ENCODE measurements at regions not wholly inside any gene's neighbourhood (a gene's known extent, or its start where the extent isn't known, plus 50 kb on each side); places are given as distances from the start of the nearest gene placed in this dataset.
"Not testable (repeated sequence)": the region's sequence is repeated elsewhere in the genome, so short reads cannot be mapped to it uniquely, and the experiment has no call there.

DNA sequence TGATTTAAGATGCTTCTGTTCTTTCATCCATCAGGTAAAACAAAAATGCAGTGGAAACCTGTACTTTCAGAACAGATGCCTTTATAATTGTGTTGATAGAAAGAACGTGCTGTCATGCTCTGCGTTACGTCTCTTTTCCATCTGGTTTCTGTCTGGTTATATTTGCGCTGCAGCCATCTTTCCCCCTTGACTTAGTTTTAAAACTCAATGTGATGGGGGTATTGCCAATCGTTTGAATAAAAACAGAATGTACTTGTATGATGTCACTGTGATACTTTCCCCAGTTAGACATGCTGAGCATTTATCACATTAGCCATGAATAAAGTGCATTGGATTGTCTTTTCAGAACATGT, 508.6 kb downstream of the ADCYAP1 start:
- DNase-seq (ENCODE audit: low spot score) = no peak

DNA sequence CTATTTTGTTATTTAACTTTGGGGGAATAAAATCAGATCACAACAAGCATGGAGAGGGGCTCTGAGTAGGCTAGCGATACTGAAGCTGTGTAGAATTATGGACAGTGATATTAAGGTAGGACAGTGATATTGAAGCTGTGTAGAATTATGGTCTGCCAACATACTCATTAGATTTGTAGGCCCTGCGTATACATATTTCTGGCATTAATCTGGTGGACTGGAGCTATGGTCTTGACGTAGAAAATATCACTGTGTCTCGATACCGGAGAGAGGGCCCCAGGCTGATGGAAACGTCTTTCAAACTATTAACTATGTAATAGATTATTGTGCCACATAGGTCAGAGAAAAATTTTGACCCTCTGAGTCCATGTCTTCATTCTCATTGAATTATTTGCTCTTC, 511.4 kb downstream of the ADCYAP1 start:
- DNase-seq (ENCODE audit: low spot score) = no peak

DNA sequence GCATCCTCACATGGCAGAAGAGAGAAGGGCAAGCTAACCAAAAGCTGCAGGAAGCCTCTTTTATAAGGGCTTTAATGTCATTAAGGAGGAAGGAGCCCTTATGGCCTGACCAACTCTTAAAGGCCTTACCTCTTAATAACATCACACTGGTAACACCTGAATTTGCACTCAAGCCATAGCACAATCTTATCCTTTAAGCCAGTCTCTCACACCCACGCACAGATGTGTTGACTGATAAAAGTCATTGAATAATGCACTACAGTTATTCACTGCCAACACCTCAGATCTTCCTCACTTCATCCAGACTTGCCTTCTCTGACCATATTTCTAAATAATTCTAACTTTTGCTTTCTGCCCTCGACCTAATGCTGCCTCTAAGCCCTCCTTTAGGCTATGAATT, 516.8 kb downstream of the ADCYAP1 start:
- no peak for DNase-seq (ENCODE audit: low spot score)

DNA sequence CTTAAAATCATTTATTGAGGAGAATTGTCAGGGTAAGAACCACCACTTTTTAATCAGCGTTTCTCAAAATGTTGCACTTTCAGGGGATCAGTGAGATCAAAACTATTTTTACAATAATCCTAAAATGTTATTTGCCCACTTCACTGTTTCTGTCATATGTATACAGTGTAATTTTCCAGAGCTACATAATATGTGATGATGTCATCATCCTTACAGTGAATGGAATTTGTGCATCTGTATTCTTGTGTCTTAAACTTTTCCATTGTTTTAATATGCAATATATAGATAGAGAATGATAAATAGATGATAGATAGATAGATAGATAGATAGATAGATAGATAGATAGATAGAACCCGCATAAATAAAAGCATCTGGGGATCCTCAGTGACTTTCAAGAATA, 518.0 kb downstream of the ADCYAP1 start:
- DNase-seq (ENCODE audit: low spot score) = no peak

DNA sequence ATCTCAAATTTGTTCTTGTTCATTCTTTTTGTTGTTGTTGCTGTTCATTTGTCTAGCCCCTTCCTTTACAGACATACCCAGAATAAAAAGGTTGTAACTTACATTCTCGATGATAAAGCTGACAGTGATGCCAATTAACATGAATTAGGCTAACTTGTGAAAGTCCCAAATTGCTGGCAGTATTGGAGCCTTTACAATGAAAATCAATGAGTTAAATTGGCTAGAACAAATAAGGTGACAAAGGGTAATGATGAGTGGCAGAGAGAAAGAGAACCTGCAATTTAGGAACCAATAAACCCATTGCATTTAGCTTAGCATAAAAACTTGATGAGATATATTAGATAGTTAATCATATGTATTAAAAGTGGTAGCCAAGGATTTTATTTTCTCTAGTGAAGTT, 521.0 kb downstream of the ADCYAP1 start:
- no peak for DNase-seq (ENCODE audit: low spot score)

DNA sequence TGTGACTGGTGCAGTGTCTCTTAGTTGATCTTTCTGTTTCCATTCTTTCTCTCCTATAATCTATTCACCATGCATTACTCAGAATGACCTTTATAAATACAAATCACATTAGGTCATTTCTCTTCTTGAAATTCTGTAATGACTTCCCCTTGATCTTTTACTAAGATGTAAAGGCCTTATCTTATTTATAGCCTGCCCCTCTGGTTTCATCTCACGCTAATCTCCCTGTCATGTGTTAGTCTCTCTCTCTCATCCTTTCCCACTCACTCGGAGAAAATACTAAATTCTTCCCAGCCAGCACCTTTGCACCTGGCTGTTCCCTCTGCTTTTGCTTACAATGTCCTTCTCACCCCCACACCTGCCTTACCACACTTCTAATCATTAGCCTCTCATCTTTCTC, 530.8 kb downstream of the ADCYAP1 start:
- no peak for DNase-seq (ENCODE audit: low spot score)

DNA sequence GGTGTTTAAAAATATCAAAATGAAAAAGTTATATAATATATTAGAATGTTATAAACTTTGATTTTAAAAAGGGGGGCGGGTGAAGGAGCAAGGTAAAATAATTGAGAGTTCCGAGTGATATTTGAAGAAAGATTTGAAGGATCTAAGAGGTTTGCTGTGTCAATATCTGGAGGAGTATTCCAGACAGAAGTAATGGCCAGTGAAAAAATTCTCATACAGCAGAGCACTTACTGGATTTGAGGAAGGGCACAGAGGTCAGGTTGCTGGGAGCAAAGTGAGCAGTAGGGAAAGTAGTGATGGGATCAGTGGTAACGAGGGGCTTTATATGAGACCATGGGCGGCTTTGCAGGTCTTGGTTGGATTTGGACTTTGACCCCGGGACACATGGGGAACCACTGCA, 531.5 kb downstream of the ADCYAP1 start:
- no peak for DNase-seq (ENCODE audit: low spot score)

DNA sequence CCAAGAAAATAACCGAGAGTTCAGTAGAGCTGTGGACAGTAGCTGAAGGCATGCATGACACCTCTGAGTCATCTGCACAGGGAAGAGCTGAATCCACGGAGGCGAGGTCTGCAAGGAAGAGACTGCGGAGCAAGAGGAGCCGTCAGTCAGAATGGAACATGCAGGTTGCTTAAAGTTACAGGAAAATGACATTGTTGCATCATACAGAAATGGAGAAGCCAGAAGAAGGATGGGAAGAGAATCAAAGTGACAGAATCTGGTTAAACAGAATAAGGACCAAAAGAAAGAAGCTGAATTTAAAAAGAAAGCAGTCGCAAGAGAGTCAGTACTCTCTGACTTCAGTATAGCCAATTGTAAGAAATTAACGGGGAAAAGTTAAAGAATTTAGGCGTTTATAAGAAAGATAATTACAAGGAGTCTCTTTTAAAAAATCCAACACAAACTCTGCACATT, 533.8 kb downstream of the ADCYAP1 start:
- no peak for DNase-seq (ENCODE audit: low spot score)

DNA sequence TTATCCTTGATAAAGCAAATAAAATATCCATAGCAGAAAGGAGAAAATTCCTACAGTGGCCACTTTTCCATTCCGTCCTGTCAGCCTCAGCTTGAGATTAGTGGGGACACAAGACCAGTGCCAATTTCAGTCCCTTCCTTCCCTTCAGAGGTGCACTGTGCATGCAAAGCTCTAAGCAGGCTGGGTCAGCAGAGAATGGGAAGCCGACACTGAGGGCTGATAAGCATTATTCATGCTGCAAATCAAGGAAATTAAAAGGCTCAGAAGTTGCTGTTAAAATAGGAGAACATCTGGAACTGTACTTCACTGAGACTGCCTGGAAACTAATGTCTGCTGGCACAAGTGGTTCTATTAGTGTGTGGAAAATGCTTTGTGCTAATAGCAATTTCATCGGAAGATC, 534.3 kb downstream of the ADCYAP1 start:
- DNase-seq (ENCODE audit: low spot score) = no peak

DNA sequence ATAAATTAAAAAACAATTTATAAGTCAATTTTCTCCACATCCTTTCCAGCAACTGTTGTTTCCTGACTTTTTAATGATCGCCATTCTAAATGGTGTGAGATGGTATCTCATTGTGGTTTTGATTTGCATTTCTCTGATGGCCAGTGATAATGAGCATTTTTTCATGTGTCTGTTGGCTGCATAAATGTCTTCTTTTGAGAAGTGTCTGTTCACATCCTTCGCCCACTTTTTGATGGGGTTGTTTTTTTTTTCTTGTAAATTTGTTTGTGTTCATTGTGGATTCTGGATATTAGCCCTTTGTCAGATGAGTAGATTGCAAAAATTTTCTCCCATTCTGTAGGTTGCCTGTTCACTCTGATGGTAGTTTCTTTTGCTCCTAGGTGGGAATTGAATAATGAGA, 539.4 kb downstream of the ADCYAP1 start:
- not testable (repeated sequence) for DNase-seq (ENCODE audit: low spot score)

DNA sequence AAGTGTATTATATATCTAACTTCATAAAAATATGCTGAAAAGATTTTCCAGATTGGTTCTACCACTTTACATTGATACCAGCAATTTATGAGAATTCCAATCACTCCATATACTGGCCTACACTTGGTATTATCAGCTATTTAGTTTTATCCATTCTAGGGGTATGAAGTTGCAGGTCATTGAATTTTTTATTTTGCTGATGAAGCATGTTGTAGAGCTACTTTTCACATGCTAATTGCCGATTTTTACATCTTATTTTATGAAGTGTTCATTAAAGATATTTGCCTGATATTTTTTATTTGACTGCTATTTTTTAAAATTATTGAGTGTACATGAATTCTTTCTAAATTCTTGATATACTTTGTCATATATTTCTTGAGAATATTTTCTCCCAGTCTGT, 542.1 kb downstream of the ADCYAP1 start:
- no peak for DNase-seq (ENCODE audit: low spot score)

DNA sequence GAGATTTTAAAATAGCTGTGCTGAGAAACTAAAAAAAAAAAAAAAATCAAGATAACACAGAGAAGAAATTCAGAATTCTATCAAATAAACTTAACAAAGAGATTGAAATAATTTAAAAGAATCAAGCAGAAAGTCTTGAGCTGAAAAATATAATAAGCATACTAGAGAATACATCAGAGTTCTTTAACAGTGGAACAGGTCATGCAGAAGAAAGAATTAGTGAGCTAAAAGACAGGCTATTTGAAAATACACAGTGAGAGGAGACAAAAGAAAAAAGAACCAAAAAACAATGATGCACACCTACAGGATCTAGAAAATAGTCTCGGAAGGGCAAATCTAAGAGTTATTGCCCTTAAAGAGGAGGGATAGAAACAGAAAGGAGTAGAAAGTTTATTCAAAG, 548.1 kb downstream of the ADCYAP1 start:
- DNase-seq (ENCODE audit: low spot score) = no peak

DNA sequence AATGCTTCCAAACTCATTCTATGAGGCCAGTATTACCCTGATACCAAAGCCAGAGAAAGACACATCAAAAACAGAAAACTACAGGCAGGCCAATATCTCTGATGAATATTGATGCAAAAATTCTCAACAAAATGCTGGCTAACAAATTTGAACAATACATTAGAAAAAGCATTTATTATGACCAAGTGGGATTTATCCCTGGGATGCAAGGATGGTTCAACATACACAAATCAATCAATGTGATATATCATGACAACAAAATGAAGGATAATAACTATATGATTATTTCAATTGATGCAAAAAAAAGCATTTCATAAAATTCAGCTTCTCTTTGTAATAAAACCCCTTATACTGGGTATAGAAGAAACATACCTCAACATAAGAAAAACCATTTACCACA, 550.9 kb downstream of the ADCYAP1 start:
- DNase-seq (ENCODE audit: low spot score) = no peak

DNA sequence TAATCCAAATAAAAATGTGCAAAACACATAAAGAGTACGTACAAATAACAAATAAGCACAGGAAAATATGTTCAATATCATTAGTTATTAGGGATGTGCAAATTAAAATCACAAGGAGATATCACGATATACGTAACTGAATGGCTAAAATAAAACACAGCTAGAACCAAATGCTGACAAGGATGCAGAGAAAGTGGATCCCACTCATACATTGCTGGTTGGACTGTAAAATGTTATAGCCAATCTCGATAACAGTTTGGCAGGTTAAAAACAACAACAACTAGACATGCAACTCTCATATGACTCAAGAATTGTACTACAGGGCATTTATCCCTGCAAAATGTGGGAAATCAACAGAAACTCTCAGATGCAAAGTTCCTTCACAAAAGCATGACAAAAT, 553.9 kb downstream of the ADCYAP1 start:
- no peak for DNase-seq (ENCODE audit: low spot score)

DNA sequence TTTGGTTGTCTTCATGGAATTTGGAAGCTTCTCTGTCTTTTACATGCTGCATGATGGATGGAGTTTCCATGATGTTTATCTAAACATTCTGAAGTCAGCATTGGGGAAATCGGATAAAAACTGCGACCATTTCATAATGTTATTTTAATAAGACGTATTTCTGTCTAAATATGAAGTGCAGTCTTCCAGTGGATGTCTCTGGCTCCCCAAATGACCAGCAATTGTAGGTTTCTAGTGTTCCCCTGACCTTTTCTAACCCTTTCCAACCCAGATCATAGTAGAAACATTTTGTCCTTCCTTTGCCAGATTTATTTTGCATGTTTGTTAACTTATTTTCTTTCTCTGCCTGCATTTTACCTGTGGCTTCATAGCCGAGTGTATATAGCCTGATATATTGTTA, 559.3 kb downstream of the ADCYAP1 start:
- DNase-seq (ENCODE audit: low spot score) = no peak

DNA sequence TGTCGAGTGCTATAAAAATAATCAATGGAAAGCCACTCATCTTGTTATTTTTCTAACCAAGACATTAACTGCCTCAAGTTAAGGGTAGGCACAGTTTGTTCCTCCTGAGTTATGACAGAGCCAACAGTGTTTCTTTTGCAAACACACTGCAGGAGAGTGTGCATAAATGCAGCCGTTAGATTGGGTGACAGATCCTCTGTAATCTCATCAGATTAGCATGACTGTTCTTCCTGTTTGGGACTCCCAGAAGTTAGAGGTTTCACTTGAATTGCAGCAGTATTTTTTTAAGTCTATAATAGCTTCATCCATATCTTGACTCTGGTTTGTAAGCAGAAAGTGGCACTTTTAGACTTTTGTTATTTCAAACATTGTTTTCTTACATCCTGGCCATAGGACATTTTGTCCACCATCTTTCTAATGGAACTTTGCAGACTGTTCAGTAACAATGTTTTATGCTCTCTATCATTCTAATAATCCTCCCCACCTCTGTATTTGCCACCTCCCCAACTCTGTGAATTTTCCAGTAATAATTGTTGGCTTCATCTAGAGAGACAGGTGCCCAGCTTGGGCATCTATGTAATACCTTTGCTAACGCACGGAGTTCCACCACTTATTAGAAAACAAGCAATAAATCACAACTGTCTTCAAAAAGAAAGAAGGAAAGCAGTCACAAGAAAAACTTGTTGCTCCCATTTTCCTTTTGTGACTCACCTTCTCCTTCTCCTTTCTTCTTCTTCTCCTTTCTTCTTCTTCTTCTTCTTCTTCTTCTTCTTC, 560.0 kb downstream of the ADCYAP1 start:
- no peak for DNase-seq (ENCODE audit: low spot score)

DNA sequence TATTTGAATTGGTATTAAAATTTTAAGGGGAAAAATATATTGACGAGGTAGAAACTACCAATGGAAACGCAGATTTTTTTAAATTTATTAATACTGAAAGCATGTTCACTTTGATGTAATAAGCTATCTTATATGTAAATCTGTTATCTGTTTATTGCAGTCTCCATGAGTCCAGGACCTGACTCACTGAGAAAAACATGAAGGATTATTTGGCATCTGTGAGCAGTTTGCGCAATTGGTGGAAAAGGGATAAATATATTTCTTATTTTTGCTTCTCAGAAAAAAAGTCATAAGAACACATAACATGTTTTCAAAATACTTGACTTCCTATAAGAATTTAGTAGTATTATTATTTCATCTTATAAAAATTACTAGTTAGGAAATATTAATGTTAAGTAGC, 561.4 kb downstream of the ADCYAP1 start:
- DNase-seq (ENCODE audit: low spot score) = no peak

DNA sequence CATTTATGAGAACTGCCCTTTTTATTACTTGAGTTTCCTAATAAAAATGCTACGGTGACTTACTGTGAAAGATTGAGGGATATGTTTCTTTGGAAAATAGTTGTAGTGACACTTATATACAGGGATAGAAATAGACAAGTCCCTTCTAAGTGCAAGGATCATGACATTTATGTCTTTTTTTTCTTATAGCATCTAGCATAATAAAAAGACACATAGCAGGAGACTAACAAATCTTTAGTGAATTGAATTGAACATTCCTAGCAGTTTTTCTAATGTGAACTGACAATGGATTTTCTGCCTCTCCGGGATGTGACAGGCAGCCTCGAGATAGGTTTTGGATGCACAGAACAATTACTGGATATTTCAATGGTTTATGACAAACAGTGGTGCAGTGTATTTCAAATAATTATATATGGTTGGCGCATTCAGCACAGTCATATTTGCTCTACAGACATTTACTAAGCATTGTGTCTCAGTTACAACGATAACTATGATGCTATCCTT, 562.8 kb downstream of the ADCYAP1 start:
- DNase-seq (ENCODE audit: low spot score) = no peak

DNA sequence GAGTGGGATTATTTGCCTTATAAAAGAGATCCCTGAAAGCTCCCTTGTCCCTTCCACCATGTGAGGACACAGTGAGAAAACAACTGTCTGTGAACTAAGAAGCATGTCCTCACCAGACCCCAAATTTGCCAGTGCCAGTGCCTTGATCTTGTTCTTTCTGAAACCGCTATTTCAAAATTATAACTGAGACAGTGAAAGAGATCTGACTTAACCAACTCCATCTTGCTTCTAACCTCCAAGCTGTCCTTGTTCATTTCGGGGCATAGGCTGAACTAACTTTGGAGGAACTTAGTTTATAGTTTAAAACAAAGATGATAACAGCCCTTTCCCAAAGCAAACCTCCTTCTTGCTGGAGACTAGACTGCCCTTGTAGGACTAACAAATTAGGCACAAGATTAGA, 563.9 kb downstream of the ADCYAP1 start:
- no peak for DNase-seq (ENCODE audit: low spot score)

DNA sequence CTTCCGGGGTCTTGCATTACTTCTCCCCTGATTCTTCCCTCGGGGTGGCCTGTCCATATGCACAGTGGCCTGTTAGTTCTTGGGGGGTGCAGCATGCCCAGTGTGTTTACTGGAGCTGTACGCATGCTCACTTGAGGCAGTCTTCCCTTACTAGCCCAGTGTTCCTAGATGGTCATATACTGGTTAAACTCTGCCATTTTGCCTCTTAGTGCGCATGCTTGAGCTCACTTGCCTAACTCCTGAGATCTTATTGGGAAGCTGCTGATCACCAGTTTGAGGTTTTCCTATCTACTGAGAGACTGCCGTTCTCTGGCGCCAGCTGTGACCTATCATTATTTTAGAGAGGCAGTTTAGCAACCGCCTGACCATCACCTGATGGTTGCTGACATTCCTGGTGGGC, 571.2 kb downstream of the ADCYAP1 start:
- DNase-seq (ENCODE audit: low spot score) = no peak

DNA sequence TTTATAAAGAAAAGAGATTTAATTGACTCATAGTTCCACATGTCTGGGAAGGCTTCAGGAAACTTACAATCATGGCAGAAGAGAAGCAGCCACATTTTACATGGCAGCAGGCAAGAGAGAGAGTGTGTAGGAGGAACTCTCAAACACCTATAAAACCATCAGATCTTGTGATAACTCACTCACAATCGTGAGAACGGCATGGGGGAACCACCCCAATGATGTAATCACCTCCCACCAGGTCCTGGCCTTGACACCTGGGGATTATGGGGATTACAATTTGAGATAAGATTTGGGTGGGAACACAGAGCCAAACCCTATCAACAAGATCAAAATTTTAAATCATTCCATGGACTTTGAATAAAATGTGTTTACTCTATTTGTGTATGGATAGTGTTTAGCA, 575.6 kb downstream of the ADCYAP1 start:
- no peak for DNase-seq (ENCODE audit: low spot score)

DNA sequence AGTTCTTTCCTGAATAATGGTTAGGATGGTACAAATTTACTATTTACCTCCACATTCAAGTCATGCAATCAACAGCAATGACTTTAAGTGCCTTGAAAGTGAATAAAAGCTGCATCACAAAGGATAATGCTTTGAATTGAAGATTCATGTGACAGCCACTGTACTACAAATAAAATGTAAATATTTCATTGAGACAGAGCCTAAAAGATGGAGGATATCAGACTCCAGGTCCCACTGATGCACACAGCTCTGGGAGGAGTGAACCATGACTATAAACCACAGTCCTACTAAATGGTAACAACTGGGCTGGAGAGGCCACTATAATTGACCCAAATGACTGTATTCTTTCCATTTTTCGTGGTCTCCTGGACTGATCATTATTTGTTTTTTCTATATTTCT, 576.9 kb downstream of the ADCYAP1 start:
- no peak for DNase-seq (ENCODE audit: low spot score)

DNA sequence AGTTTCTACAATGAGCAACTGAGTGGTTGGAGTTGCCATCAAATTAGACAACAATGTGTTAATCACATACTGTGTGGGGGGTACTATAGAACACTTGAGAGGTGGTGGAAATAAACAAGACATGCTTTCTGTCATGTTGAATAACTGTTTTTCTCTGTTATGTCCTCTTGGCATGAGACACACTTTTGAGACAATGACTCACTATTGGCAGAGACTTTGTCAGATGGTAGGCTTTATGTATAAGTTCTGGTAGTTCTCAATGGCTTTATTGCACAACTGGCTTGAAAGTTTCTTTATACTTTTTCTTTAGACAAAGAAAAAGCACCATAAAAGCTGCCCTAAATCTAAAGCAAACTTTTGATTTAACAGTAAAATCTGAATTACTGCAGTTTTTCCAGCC, 578.7 kb downstream of the ADCYAP1 start:
- no peak for DNase-seq (ENCODE audit: low spot score)

DNA sequence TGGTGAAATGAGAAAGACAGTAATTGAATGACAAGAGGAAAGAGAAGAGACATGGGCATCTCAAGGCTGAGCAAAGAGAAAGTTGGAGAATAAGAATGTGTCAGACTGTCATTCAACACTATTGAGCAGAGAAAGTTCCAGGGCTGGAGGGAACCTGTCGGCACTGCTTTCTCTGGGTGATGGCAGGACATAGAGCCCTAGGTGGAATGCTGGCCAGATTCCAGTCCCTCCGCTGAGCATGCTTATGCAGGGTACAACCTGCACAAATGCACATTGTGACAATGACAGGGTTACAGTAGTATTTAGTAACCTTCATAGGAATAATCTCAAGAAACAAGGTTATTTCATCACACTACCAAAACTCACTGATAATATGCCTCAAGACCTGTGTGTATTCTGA, 582.8 kb downstream of the ADCYAP1 start:
- DNase-seq (ENCODE audit: low spot score) = no peak

Measured in activated CD4-positive, alpha-beta T cell treated with anti-CD3 and anti-CD28 coated beads, Interleukin-2, Interleukin-4, amounts not matched to agents 100 ng/mL and 50 ng/mL, durations not matched to agents 16 hours and 8 hours (primary cell).